ENCODE measurements at regions not wholly inside any gene's neighbourhood (a gene's known extent, or its start where the extent isn't known, plus 50 kb on each side); places are given as distances from the start of the nearest gene placed in this dataset.

GRCh38 chr12:107406932-107407331 lies 278.7 kb upstream of the PWP1 start:
- ATAC-seq (no peak), DNase-seq (ENCODE audit: low spot score) (no peak)
- intact Hi-C loops (cut with DNase I): loop anchor here (10.0 kb wide), 1 partner anchor 142 kb away; no protein-coding TSS in a partner anchor

- intact Hi-C loops (cut with DNase I): no loop called here
- DNase-seq (ENCODE audit: low spot score): no peak
- no peak for ATAC-seq
These were observed 273.6 kb upstream of the PWP1 start for GRCh38 chr12:107411792-107412535.

GRCh38 chr12:107415071-107415470 lies 270.5 kb upstream of the PWP1 start:
- no peak for DNase-seq (ENCODE audit: low spot score)
- intact Hi-C loops (cut with DNase I): no loop called here
- no peak for ATAC-seq

DNA sequence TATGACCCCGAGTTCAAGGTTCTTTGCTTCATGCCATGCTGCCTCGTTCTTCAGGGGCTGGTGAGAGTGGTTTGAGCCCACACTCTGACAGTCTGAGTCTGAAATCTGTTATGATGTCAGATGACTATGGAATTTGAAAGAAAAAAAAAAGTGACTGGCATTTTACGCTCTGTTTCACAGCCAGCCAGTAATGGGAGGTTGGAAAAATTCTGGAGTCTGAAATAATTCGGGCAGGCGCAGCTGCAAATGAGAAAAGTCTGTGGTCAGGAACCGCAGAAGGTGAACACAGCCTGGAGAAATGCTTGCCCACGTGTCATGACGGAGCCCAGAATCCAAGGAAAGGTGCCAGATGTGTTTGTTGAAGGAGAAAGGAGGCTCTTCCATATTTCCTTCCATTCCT lies 269.8 kb upstream of the PWP1 start:
- no peak for ATAC-seq
- intact Hi-C loops (cut with DNase I): no loop called here
- DNase-seq (ENCODE audit: low spot score): no peak

- DNase-seq (ENCODE audit: low spot score) (no peak), ATAC-seq (no peak)
- intact Hi-C loops (cut with DNase I): no loop called here
These were observed 268.6 kb upstream of the PWP1 start for GRCh38 chr12:107417004-107417403.

GRCh38 chr12:107418981-107419380 lies 266.6 kb upstream of the PWP1 start:
- no peak for DNase-seq (ENCODE audit: low spot score)
- ATAC-seq: no peak
- intact Hi-C loops (cut with DNase I): no loop called here

DNA sequence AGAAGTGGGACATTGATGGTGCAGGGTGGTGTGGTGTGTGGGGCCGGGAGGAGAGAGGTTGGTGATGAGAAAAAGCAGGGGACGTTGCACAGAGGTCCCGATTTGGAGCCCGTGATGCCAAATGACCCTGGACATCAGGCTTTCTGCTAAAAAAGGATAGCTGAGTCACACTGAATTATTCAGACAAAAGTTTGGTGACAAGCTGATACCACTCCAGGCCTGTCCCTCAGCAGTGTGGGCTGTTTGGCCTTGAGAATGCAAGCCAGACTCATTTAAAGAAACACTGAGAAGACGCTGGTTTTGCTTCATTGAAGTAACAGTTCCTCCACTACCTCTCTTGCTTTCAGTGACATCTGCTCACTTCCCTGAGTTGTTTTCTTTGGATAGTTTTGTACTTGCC lies 262.1 kb upstream of the PWP1 start:
- intact Hi-C loops (cut with DNase I): no loop called here
- no peak for ATAC-seq
- DNase-seq (ENCODE audit: low spot score): no peak

DNA sequence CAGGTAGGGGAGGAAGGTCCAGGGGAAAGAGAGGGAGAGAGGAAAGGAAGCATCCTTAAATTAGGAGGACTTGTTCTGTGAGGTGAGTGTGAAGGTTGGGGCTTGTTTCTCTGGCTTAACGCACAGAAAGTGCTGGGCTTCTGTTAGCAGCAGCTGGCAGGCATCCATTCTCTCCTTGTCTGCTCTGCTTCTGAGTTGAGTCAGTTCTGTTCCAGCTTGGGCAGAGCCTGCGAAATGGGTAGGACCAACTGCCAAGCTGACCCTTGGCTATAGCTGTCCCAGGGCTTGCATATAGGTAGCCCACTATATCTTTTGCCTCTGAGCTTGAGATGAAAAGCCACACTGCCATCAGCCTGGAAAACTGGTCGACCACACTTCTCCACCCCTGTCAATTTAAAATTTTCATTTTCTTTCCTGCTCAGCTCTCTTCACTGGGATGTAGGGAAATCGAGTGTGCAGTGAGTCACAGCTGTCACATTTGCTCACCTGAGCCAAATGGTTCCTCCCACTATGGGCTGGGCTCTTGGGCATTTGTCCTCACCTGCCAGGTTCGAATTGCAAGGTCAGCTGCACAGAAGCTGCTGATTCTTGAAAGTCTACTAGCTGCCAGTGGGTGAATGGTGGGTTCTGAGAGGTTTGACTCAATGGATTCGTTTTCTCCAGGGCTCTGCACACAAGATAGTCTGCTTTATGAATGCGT lies 256.4 kb upstream of the PWP1 start:
- no peak for DNase-seq (ENCODE audit: low spot score)
- ATAC-seq: no peak
- intact Hi-C loops (cut with DNase I): no loop called here

DNA sequence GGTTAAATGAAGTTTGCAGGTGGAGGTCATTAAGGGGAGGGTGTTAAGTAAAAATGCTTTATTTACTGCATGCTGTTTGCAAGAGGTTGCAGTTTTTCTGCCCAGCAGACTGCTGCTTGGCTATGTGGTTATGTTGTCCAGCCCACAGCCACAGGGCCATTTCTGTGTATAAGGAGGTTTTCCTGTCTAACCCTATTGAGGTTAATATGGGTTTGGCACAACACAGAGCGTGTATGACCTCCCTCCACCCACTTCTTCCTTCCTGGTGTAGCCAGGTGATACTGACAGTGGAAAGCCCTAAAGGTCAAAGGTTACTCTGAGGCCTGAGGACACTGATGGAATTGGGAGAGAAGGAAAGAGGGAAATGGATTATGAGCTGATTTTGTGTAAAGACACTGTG lies 253.7 kb upstream of the PWP1 start:
- DNase-seq (ENCODE audit: low spot score) (no peak), ATAC-seq (no peak)
- intact Hi-C loops (cut with DNase I): no loop called here

- no peak for DNase-seq (ENCODE audit: low spot score)
- intact Hi-C loops (cut with DNase I): no loop called here
- ATAC-seq: no peak
These were observed 250.5 kb upstream of the PWP1 start for GRCh38 chr12:107435072-107435471.

- no peak for ATAC-seq
These were observed 250.1 kb upstream of the PWP1 start for GRCh38 chr12:107435520-107435919.

GRCh38 chr12:107436376-107436775 lies 249.2 kb upstream of the PWP1 start:
- ATAC-seq: no peak
- intact Hi-C loops (cut with DNase I): no loop called here
- no peak for DNase-seq (ENCODE audit: low spot score)

More at GRCh38 chr12:107435520-107435919, 250.1 kb upstream of the PWP1 start:
- DNase-seq (ENCODE audit: low spot score): no peak
- intact Hi-C loops (cut with DNase I): no loop called here

- intact Hi-C loops (cut with DNase I): no loop called here
- ATAC-seq: no peak
- DNase-seq (ENCODE audit: low spot score): no peak
These were observed 248.8 kb upstream of the PWP1 start for GRCh38 chr12:107436836-107437235.

DNA sequence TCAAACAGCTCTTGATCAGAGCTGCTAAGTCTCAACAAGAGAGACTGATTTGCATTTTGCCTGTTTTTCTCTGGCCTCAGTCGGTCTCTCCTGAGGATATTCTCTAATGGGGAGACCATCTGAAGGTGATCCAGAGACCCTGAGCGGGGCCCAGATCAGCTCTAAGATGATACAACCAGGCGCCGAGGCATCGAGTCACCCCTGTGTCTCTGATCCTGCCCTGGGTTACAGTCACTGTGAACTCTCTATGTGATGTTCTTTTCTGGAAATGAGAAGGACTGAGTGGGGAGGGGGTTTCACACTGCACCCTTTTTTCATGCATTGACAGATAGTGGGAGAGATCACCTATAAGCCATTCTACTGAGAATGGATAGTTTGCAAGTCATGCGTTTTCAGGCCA lies 247.6 kb upstream of the PWP1 start:
- DNase-seq (ENCODE audit: low spot score) (no peak), ATAC-seq (no peak)
- intact Hi-C loops (cut with DNase I): no loop called here

GRCh38 chr12:107439026-107439738 lies 246.4 kb upstream of the PWP1 start:
- DNase-seq (ENCODE audit: low spot score) (no peak), ATAC-seq (no peak)
- intact Hi-C loops (cut with DNase I): no loop called here

DNA sequence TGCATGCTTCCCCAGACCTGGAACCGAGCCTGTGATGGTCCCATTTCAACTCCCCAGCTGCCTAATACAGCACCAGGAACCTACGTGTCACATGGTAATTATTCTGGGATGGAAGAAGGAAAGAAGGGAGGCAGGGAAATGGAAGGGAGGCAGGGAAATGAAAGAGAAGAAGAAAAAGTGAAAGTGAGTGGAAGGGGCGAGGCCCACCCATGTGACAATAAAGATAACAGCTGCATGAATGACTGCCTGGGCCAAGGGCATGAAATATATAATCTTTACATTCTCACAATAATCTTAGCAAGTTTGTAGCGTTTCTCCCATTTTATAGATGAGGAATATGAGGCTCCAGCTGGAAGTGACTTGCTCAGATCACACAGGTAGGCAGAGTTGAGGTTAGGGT lies 245.0 kb upstream of the PWP1 start:
- intact Hi-C loops (cut with DNase I): no loop called here
- ATAC-seq (no peak), DNase-seq (ENCODE audit: low spot score) (no peak)

GRCh38 chr12:107441665-107442300 lies 243.8 kb upstream of the PWP1 start:
- intact Hi-C loops (cut with DNase I): no loop called here
- ATAC-seq: peak; percentile 77
- DNase-seq (ENCODE audit: low spot score): no peak

DNA sequence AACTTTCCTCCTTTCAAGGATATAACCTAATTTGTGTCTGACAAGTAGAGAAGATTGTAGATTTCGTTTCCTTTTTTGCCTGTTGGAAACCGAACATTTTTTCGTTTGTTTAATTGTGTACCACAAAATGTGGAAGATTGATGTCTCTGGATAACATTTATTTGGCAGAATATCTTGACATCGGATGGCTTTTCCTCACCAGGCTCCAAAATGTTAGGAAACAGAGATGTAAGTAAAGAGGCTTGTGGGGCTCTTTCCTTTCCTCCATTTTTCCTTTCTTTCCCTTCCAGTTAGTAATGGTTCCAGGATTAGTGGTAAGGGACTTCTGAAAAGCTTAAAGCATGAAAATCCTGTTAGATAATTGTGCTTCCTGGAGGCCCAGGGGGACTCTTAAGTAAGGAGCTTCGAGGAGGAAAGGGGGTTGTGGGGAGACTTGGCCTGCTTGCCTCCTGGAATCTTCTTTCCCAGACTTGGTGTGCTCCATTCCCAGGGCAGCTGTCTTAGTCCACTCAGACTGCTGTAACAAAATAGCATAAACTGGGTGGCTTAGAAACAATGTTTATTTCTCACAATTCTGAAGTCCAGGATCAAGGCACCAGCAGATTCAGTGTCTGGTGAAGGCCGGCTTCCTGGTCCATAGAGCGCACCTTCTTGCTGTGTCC lies 243.1 kb upstream of the PWP1 start:
- ATAC-seq: peak; percentile 32
- intact Hi-C loops (cut with DNase I): no loop called here
- no peak for DNase-seq (ENCODE audit: low spot score)

Data from sciatic nerve (tissue), 2 donors.